HG03045 (cell line): ENCODE measurements at regions not wholly inside any gene's neighbourhood (a gene's known extent, or its start where the extent isn't known, plus 50 kb on each side); places are given as distances from the start of the nearest gene placed in this dataset.

Experiments used
- ATAC-seq: cut with Tn5 transposase; IDR thresholded peaks from one replicate; pipeline ENCODE4 v1.9.1; 2021; ENCODE audit warnings: mild to moderate bottlenecking, moderate library complexity; ENCODE audit not compliant: unreplicated experiment

DNA sequence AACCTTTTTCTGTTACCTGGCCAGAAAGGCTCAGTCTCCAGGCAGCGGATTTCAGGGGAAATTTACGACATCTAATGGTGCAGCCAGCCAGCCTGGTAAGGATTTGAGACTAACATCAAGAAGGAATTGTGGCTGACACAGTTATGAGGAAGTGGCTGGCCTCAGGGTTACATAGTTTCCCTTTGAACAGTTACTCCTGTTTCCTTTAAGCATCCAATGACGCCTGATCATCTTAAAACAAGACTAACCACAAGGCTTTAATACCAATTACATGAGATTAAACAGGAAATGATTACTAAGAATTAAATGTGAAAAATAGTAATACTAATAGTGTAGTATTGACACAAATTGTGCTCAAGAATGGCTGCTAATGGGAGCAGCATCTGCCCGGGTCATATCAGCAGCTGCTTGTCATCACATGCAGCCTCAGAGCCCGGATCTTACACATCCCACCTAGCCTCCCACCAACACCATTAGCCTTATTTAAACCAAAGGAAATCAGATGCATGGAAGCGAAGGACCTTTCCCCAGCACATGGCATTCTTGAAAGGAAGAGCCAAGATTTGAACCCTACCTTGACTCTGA, 431.8 kb downstream of the PMP22 start:
- no peak for ATAC-seq

DNA sequence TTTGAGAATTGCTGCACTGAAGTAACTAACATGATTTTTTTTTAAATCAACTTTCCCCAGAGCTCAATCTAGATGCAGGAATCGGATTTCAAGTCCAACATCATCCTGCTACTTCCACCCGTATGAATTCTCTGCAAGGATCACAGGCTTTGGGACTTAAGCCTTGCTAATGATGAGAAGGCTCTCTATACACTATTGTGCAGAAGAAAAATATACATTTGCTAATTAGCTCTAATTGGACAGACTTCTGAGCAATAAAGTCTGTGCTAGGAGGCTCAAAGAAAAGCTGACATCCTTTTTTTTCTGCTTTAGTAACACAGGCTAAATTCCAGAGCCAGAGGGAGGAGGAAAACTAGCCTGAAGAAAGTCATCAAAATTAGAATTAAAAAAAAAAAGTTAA, 433.6 kb downstream of the PMP22 start:
- no peak for ATAC-seq

DNA sequence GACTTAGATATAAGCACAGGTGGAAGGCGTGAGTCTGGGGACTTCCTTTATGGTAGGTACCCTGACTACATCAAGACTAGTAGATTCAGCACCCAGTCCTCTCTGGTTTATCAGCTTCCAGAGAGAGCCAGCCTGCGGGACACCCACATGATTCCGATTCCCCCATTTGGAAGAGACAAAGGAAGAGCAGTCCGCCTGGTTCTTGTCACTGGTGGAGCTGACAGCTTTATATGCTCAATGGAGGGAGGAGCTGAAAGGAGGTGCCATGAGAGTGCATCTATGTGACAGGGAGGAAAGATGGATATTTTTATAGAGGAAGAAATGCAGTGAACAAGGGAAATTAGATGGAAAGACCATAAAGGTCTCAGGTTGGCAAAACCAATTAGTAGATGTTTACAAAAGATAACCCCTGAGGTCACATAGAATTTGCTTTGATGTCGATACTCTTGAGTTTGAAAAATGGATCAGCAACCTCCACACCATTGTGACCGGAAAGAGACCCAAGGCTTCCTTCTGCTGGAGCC, 437.7 kb downstream of the PMP22 start:
- no peak for ATAC-seq

DNA sequence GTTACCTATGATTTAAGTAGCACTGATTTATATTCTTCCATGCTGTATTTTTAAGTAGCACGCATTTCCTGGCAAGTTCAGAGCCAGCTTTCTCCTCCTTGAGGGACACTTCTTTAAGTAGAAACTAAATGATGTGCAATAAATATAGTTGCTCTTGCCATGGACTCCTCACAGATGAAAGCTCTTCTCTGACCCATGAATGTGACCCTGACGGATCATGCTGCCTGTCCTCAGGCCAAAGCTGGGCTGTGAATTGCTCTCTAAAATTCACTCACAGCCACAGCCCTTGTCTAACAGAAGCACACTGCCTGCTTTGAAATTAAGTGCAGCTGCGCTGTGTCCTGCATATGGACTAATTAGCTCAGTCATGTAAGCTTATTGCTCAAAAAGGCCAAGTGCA, 438.8 kb downstream of the PMP22 start:
- no peak for ATAC-seq

DNA sequence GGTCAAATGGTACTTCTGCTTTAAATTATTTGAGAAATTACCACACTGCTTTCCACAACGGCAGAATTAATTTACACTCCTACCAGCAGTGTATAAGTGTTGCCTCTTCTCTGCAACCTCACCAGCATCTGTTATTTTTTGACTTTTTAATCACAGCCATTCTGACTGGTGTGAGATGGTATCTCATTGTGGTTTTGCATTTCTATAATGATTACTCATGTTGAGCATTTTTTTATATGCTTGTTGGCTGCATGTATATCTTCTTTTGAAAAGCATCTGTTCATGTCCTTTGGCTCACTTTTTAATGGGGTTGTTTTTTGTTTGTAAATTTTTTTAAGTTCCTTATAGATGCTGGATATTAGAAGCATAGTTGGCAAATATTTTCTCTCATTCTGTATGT, 446.7 kb downstream of the PMP22 start:
- no peak for ATAC-seq

DNA sequence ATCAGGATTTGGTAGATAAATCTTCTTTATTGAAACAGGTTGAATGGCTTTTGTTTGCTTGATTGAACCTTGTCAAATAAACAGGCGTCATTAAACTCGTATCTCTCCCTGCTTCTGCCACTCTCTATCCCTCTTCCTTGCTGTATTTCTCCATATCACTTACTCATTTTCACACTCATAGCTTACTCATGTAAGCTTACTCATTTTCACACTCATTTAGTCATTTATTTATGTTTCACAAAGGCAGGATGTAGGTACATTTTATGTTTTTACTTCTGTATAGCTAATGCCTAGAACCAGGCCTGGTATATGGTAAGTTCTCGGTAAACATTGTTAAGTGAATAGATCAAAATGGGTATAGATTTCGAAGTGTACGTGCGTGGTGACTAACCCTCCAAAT, 450.0 kb downstream of the PMP22 start:
- no peak for ATAC-seq

DNA sequence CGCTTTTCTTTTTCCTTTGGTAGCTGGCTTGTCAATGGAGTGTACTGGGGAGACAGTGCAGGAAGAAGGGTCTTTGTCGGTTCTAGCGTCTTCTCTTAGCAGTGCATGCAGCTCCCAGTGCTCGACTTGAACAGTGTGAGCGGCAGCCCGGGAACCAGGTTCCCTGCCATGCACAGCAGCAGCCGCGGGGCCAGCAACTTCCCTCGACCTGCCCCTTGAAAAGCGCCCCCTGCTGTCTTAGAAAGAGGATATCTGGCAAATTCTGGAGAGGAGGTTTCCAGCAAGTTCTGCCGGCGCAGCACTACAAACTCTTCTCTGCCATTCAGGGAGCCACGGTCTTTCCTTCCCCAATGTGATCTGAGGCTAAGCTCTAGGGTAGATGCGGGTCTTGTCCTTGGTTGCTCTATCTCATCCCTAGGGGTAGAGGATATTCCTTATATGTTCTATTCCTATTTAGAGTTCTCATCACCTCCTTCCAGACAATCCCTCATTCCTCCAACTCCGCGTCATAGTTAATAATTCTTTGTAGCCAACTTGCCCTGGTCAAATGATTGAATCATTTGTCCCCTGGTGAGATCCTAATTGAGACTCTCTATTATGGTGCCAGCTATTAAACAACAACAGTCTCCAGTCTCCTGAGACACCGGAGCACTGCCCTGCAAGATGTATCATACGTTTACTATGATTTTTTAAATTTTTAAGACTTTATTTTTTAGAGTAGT, 451.3 kb downstream of the PMP22 start:
- no peak for ATAC-seq

DNA sequence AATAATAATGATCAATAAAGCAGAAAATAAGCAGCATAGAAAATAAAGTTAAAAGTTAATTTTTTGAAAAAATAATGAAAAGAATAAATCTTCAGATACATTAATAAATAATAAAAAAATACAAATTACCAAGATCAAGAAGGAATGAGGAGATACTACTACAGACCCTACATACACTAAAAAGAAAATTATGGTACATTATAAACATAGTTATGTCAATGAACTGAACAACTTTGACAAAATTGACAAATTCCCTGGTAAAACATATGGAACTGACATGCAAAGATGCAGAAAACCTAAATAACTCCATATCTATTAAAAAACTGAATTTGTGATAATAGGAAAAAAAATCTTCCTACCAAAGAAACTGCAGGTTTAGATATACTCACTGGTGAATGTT, 456.7 kb downstream of the PMP22 start:
- no peak for ATAC-seq

DNA sequence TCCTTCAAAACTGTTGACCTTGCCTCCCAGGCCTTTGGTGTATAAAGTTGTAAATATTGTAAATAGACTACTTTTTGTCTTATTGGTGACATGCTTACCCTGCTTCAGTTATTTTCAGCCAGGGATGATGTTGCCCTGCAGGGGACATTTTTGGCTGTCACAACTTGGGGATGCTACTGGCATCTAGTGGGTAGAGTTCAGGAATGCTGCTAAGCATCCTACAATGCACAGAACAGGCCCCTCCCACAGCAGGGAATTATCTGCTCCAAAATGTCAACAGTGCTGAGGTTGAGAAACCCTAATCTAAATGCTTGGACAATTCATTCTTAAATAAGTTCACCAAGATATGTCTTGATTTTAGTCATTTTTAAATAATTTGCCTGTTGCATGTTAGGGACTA, 459.8 kb downstream of the PMP22 start:
- no peak for ATAC-seq

DNA sequence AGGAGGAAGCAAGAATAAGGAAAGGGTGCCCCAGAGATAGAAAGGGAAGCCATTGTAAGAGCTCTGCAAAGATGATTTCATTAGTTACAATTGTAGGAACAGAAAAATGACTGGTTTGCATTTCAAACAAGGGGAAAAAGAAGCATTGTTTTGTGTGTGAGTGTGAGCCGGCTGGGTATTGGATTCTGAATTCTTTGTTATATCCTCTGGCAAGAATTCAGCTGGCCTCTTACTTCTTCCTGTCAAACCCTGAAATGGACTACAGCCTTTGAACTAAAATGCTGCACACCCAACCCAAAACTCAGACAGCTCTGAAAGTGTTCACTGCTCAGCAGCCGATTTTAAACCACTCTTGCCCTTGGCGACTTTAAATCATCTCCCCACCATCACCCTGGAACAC, 461.3 kb downstream of the PMP22 start:
- no peak for ATAC-seq

DNA sequence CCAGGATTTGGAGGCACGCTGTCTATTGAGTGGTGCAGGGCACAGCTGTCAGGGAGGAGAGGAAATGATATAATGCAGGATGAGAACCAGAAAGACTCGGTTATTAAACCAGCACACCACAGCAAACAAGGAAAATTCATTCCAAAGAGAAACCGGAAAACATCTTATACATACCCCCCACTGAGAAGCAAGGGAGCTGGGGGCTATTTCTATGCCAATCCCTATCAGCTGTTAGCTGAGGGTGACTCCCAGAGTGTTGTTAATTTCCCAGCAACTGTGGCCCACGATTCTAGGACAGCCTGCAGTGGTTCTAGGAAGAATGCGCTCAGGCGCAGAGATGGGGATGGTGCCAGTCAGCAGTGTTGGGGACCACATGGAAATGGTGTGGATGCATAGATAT, 467.3 kb downstream of the PMP22 start:
- ATAC-seq: no peak

DNA sequence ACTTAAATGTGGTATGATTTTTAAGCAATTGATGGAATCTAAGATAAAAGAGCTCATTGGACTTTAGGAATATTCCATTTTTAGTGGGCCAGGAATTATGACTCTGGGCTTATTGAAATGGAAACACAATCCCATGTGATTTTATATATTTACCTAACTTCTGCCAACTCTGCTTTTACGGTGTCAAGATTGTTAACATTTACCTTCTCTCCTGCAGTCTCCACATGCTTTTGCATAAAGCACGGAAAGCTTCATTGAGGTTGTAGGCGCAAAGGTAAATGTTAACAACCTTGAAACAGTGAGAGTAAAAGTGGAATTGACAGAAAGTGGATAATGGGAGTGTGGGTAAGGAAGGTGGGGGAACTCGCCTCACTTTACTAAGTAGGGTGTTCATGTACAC, 468.1 kb downstream of the PMP22 start:
- no peak for ATAC-seq

DNA sequence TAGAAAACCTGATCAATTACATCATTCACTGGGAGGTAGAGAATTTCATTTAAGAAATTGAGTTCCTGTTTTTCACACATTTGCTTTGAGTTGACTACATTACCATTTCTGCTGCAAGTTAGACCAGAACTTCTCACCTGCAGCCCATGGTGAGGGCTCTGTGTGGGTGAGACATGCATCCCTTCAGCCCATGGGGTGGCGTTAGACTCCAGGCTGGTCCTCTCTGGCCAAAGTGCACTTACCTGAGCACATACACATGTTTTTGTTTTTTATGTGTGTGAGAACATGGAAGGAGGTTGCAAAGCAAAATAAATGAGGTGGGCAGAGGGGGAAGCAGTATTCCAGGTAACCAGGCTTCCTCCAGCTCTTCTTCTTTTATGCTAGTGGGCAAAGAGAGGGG, 470.2 kb downstream of the PMP22 start:
- no peak for ATAC-seq

DNA sequence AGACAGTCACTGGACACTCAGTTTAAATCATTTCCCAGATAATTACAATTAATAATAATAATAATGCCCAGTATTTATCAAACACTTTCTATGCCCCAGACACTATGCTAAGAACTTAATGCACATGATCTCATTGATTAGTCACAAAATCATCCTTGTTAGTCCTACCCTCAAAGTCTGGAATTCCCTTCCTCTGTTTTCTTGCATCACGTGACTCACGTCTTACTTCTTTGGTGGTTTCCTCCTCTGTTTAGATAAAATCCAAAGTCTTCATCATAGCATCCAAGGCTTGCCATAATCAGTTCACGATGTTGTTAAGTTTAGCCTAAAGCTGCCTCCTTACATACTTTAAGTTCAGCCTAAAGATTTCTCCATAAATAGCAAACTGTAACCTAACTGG, 471.9 kb downstream of the PMP22 start:
- ATAC-seq: no peak

DNA sequence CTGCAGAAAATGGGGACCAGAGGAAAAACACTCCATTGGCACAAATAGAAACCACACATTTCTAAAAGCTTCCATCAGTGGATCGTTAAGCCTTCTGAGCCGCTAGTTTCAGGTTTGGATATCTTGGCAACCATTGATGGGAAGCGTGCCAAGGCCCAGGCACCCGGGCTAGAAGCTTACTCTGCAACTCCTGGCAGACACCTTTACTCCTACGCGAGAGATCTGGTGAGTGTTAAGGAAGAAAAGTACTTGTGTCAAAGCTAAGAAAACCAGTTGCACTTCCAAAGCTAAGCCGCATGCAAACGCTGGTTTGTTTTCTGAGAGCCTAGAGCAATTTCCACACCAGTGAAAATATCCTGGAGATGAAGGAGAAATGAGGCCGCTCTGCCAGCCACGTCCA, 472.4 kb downstream of the PMP22 start:
- no peak for ATAC-seq

DNA sequence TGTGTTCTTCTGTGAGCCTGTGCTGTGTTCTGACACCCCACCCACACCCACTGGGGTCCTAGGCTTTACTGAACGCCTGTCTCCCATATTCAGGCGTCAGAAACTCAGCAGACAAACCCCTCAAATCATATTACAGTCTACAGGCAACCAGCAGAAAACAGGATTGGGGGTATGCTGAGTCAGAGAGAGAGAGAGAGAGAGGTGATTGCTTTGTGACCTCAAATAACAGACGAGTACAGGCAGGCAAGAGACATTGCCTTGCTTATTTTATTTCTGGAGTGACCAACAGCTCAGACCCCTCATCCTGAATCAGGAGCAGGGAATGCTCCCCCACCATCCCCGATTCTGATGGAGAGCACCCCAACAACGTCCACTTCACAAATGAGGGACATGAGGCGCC, 473.9 kb downstream of the PMP22 start:
- no peak for ATAC-seq

DNA sequence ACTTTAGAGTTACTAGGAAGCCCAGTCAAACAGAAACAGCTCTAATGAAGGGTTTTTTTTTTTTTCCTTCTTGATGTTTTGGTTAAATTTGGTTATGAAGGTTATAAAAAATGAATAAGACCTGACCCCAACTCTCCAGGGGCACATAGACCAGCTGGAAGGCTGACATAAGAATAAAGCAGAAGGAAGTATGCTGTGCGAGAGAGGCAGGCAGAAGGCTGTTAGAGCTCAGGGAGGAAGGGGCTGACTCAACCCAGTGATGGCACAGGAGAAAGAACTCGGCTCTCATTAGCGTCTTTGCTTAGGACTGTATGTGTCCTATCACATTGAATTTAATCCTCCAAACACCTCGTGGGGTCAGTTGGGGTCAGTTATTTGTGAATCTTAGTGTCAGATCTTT, 474.6 kb downstream of the PMP22 start:
- ATAC-seq: no peak

DNA sequence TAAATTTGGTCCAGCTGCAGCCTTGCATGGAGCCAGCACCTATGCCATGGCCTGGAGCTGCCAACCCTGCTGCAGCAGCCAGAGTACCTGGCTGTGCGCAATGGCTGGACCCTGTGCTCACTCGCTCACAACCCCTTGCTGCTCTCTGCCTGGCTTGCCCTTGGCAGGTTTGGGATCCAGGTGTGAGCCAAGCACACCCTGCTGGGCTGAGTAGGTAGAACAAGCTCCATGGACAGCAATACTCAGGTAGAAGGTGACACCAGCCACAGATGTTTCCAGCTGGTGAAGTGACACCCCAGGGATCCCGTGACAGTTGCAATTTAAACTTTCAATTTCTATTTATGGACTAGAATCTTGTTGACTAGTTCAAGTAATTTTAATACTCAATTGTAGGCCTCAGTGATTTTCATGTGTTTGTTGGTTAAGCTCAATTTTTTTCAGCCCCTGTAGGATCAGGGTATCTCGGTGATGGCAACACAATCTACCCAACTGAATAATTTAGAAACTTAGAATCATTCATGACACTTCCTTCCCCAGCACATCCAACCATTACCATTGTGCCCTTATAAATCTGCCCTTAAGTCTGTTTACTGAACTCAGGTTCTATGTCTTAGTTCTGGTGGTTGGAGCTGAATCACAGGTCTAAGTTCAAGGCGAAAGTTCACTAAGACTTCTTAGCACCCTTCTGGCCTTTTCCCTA, 480.0 kb downstream of the PMP22 start:
- no peak for ATAC-seq

DNA sequence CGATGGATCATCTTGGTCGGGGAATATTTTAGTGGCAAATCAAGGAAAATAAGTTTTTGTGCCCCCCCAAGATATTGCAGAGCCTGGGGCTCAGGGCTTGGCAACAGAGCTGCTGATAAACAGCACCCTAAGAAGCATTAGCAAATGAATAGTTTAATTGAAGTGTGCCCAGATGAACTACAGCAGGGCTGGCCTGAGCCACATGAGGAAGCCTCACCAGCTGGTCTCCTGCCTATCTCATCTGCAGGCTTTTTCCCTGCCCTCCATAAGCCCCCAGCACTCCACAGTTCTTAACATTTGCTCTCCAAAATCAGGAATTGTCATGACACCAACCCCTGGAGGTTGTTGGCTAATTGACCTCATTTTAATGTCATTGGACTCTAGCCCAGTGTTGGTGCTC, 480.2 kb downstream of the HS3ST3B1 start:
- no peak for ATAC-seq

DNA sequence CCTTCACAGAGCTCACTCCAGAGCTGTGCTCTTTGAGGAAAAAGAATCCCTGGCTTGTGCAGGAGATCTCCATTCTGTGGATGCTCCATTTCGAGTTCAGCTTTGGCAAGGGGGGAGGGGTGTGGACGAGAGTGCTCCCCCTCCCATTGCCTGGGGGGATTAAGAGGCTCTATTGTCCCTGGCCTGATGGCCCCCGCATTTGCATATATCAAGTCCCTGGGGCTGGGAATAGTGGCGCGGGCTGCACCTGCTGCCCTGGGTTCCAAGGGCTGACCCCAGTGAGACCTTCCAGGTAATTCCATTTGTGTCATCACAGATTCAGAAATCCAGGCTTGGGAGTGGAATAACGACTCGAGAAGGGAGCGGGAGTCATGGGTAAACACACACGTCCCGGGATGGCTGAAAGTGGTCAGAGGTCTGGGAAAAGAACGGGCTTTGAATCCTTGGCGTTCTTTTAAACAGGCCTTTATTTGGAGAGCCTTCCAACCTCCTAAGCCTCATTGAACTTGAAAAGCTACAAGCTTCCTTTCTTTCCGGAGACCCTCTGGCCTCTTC, 479.3 kb downstream of the HS3ST3B1 start:
- ATAC-seq: no peak

DNA sequence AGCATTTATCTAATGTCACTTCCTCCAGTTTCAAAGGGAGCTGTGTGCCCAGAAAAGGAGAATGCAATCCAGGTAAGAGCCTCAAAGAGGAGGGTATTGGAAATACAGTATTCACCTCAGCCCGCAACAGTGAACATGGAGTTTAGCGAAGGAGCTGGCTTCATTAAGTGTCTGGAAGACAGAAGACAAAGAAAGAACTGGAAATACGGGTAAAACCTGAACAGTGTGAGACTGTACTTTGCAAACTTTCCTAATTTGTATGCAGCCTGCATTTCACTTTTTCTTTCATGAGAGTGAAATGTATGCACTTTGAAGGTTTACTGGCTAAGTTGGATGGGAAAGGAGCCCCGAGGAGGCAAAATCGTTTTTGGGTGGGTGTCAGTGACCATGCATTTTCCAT, 478.4 kb downstream of the HS3ST3B1 start:
- ATAC-seq: no peak

DNA sequence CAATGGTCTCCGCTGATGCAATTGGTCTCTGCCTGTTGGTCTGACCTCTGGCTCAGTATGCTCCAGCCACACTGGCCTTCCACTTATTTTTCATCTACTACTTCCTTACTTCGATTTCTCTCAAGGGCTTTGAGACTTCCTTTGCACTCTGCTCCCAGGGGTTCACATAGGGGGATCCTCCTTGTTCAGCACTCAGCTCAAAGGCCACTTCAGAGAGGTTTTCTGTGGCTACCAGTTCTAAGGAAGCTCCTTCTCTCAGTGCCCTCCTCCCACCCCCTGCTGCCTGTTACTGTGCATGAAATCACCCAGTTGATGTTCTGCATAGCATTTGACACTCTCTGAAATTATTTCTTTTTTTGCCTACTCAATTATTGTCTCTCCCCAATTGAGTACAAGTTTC, 476.4 kb downstream of the HS3ST3B1 start:
- no peak for ATAC-seq
